Sciatic nerve (tissue), 2 donors: ENCODE measurements at regions not wholly inside any gene's neighbourhood (a gene's known extent, or its start where the extent isn't known, plus 50 kb on each side); places are given as distances from the start of the nearest gene placed in this dataset.

Experiments
- ATAC-seq: fragments of 200-7000 bp; cut with Tn5 transposase; one replicate; pipeline ENCODE4 v1.9.1; 2020; ENCODE audit warnings: mild to moderate bottlenecking, moderate library complexity
- DNase-seq: peaks from one replicate; pipeline ENCODE4 v3.0.0-alpha.2; 2020; ENCODE audit warnings: low spot score
- intact Hi-C: fragments of 100-400 bp; cut with DNase I; formaldehyde crosslinking; loops from one replicate; pipeline ENCODE4 v1.14.2; 2022
- donor health status: DM: no; HTN: no; CAD: no.
- donor health status: DM: no; HTN: no; CAD: no.

- DNase-seq: no peak
- intact Hi-C loops: no loop called here
- no peak for ATAC-seq
These were observed 54.5 kb upstream of the GABRA2 start for GRCh38 chr4:46444318-46445000.

- ATAC-seq (no peak), DNase-seq (no peak)
- intact Hi-C loops: no loop called here
These were observed 53.0 kb upstream of the GABRA2 start for GRCh38 chr4:46442963-46443362.

- intact Hi-C loops: no loop called here
- no peak for DNase-seq
- ATAC-seq: no peak
These were observed 51.4 kb upstream of the GABRA2 start for GRCh38 chr4:46441136-46441859.
